PC-3 (cell line): ENCODE measurements at regions not wholly inside any gene's neighbourhood (a gene's known extent, or its start where the extent isn't known, plus 50 kb on each side); places are given as distances from the start of the nearest gene placed in this dataset.

Experiments used
- ATAC-seq: fragments of 200-7000 bp; cut with Tn5 transposase; 2 replicates; pipeline ENCODE4 v1.9.1; 2020; ENCODE audit warnings: mild to moderate bottlenecking, moderate library complexity
- BruUV-seq: library from RNA; stranded (reverse); fragments of 400-500 nt; replicated peaks from 2 replicates; lab custom pipeline; 2021; lab: Mats Ljungman, UMichigan
- CTCF ChIA-PET: fragments of 300-600 bp; sonication (Branson Sonifier 250); formaldehyde crosslinking; loops from one replicate; lab custom pipeline; 2022; ENCODE audit warnings: antibody characterized with exemption; lab: Charles Lee
- POLR2A ChIA-PET: fragments of 300-600 bp; sonication (Branson Sonifier 250); formaldehyde crosslinking; loops from one replicate; lab custom pipeline; 2022; ENCODE audit warnings: antibody characterized with exemption; ENCODE audit not compliant: unreplicated experiment; lab: Charles Lee
- DNase-seq: peaks from one replicate; pipeline ENCODE4 v3.0.0-alpha.2; 2015
- H2AFZ ChIP-seq: fragments of 300-600 bp; sonication (generic); 2 replicates; pipeline ENCODE4 v1.6.0; 2016; ENCODE audit warnings: antibody characterized with exemption, low read length
- H3F3A ChIP-seq: fragments of 300-600 bp; sonication (generic); one replicate; pipeline ENCODE4 v1.6.0; 2017; ENCODE audit warnings: antibody characterized with exemption, low read length, control low read depth, mild to moderate bottlenecking; ENCODE audit not compliant: unreplicated experiment
- H3K27ac ChIP-seq: fragments of 300-600 bp; sonication (generic); 2 replicates; pipeline ENCODE4 v1.5.1; 2016; ENCODE audit warnings: mild to moderate bottlenecking, low read length
- H3K27me3 ChIP-seq: fragments of 300-600 bp; sonication (generic); 2 replicates; pipeline ENCODE4 v1.6.1; 2016; ENCODE audit warnings: low read length, mixed read lengths
- H3K36me3 ChIP-seq: fragments of 300-600 bp; sonication (generic); 2 replicates; pipeline ENCODE4 v1.6.1; 2016; ENCODE audit warnings: low read depth, mixed run types, low read length, mixed read lengths
- H3K4me1 ChIP-seq: fragments of 300-600 bp; sonication (generic); 2 replicates; pipeline ENCODE4 v1.5.1; 2016; ENCODE audit warnings: low read length; ENCODE audit not compliant: insufficient read depth
- H3K4me2 ChIP-seq: fragments of 300-600 bp; sonication (generic); 2 replicates; pipeline ENCODE4 v1.6.0; 2016; ENCODE audit warnings: low read length
- H3K4me3 ChIP-seq: fragments of 300-600 bp; sonication (generic); 2 replicates; pipeline ENCODE4 v1.5.1; 2016; ENCODE audit warnings: mild to moderate bottlenecking, low read length, mixed read lengths
- H3K79me2 ChIP-seq: fragments of 300-600 bp; sonication (generic); 2 replicates; pipeline ENCODE4 v1.6.1; 2017; ENCODE audit warnings: low read length, mixed read lengths
- H3K9ac ChIP-seq: fragments of 300-600 bp; sonication (generic); 2 replicates; pipeline ENCODE4 v1.6.0; 2016; ENCODE audit warnings: mild to moderate bottlenecking, low read length
- H3K9me2 ChIP-seq: fragments of 300-600 bp; sonication (generic); replicated peaks from 2 replicates; pipeline ENCODE4 v1.6.1; 2016; ENCODE audit warnings: mixed run types, low read length, mixed read lengths
- H3K9me3 ChIP-seq: fragments of 300-600 bp; sonication (generic); 2 replicates; pipeline ENCODE4 v1.6.1; 2016; ENCODE audit warnings: low read length, mixed read lengths
- H4K20me1 ChIP-seq: fragments of 300-600 bp; sonication (generic); 2 replicates; pipeline ENCODE4 v1.6.1; 2016; ENCODE audit warnings: low read length, mixed read lengths
- EZH2 ChIP-seq: fragments of 300-600 bp; sonication (generic); IDR thresholded peaks from one replicate; pipeline ENCODE4 v1.6.1; 2017; ENCODE audit warnings: antibody characterized with exemption, mild to moderate bottlenecking, low read length; ENCODE audit not compliant: unreplicated experiment
- EZH2phosphoT487 ChIP-seq: fragments of 300-600 bp; sonication (generic); IDR thresholded peaks from 2 replicates; pipeline ENCODE4 v1.6.1; 2018; ENCODE audit warnings: mild to moderate bottlenecking, antibody characterized with exemption, low read length, borderline replicate concordance
- intact Hi-C: fragments of 100-400 bp; cut with micrococcal nuclease; formaldehyde crosslinking; loops from 2 replicates; pipeline ENCODE4 v1.9.0; 2023
- TF ChIP-seq, protein P1 (sequence below): fragments of 300-600 bp; sonication (generic); conservative IDR thresholded peaks from 2 replicates; pipeline ENCODE4 v1.5.1; 2017; ENCODE audit warnings: antibody characterized with exemption, low read depth, mild to moderate bottlenecking, low read length

- CTCF ChIA-PET: no interaction called here
- Histone ChIP-seq H3K9ac (no peak overlapping the region), H3K4me1 (no peaks in the 10 kb centered on the region), H4K20me1 (no peaks in the 10 kb centered on the region), H3K27ac (no peak overlapping the region), H3K9me3 (no peaks in the 10 kb centered on the region), H3K4me3 (no peak overlapping the region), H3K4me2 (no peak overlapping the region), H3K27me3 (no peaks in the 10 kb centered on the region), H2AFZ (no peak overlapping the region), H3K79me2 (no peaks in the 10 kb centered on the region), H3F3A (no peaks in the 10 kb centered on the region), H3K9me2 (no peaks in the 10 kb centered on the region), H3K36me3 (no peaks in the 10 kb centered on the region)
- no TSS peak for BruUV-seq
- DNase-seq (no peak), ATAC-seq (no peak)
- no peak for TF ChIP-seq EZH2
- TF ChIP-seq, protein P1, sequence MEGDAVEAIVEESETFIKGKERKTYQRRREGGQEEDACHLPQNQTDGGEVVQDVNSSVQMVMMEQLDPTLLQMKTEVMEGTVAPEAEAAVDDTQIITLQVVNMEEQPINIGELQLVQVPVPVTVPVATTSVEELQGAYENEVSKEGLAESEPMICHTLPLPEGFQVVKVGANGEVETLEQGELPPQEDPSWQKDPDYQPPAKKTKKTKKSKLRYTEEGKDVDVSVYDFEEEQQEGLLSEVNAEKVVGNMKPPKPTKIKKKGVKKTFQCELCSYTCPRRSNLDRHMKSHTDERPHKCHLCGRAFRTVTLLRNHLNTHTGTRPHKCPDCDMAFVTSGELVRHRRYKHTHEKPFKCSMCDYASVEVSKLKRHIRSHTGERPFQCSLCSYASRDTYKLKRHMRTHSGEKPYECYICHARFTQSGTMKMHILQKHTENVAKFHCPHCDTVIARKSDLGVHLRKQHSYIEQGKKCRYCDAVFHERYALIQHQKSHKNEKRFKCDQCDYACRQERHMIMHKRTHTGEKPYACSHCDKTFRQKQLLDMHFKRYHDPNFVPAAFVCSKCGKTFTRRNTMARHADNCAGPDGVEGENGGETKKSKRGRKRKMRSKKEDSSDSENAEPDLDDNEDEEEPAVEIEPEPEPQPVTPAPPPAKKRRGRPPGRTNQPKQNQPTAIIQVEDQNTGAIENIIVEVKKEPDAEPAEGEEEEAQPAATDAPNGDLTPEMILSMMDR: no peak
- TF ChIP-seq EZH2phosphoT487: no peak
- POLR2A ChIA-PET: no interaction called here
- intact Hi-C loops: no loop called here
Measured at GRCh38 chr18:61984349-61984748, 91.5 kb upstream of the RNF152 start.

DNA sequence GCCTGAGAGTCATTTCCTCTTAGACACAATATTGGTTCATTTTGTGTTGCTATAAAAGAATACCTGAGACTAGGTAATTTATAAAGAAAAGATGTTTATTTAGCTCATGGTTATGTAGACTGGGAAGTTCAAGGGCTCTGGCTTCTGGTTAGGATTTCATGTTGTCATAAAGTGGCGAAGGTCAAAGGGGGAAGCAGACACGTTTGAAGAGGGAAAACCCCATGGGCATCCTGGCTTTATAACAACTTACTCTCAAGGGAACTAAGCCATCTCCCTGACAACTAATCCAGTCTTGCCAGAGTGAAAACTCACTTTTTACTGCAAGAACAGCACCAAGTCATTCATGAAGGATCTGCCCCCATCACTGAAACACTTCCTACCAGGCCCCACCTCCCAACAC is 89.7 kb upstream of the RNF152 start:
- intact Hi-C loops: no loop called here
- no peaks in the 10 kb centered on the region for H3K9me3 ChIP-seq
- no peaks in the 10 kb centered on the region for H3K4me1 ChIP-seq
- no peak overlapping the region for H3K4me3 ChIP-seq
- H3F3A ChIP-seq: no peaks in the 10 kb centered on the region
- H3K4me2 ChIP-seq: no peak overlapping the region
- no peak for TF ChIP-seq EZH2
- TF ChIP-seq, protein P1: no peak
- TF ChIP-seq EZH2phosphoT487: no peak
- H4K20me1 ChIP-seq: no peaks in the 10 kb centered on the region
- BruUV-seq: no TSS peak
- H3K9me2 ChIP-seq: no peaks in the 10 kb centered on the region
- DNase-seq: no peak
- no peaks in the 10 kb centered on the region for H3K36me3 ChIP-seq
- CTCF ChIA-PET: no interaction called here
- no peak overlapping the region for H3K27ac ChIP-seq
- no peak for ATAC-seq
- H2AFZ ChIP-seq: no peak overlapping the region
- H3K9ac ChIP-seq: no peak overlapping the region
- no peaks in the 10 kb centered on the region for H3K79me2 ChIP-seq
- H3K27me3 ChIP-seq: no peaks in the 10 kb centered on the region
- POLR2A ChIA-PET: no interaction called here

DNA sequence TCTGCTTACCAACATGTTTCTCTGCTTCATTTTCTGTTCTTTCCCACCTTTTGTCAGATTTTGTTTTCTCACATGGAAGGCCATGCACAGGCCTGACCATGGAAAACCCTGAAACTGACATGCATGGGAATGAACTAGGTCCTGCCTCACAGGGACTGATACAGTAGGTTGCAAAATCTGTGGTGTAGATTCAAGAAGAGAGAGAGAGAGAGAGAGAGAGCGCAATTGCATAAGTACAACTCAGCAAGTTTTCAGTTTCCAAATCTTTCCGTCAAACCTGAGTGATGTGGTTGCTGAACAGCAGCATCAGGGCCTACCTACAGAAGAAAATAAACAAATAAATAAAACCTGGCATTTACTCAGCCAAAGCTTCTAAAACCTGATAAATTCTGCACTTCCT is 87.5 kb upstream of the RNF152 start:
- H3K9me2 ChIP-seq: no peaks in the 10 kb centered on the region
- no peak overlapping the region for H3K27ac ChIP-seq
- intact Hi-C loops: no loop called here
- H3K4me1 ChIP-seq: no peaks in the 10 kb centered on the region
- ChIA-PET POLR2A (no interaction called here), CTCF (no interaction called here)
- no peaks in the 10 kb centered on the region for H3K36me3 ChIP-seq
- no peaks in the 10 kb centered on the region for H3K27me3 ChIP-seq
- H3K9me3 ChIP-seq: no peaks in the 10 kb centered on the region
- H3K4me3 ChIP-seq: no peak overlapping the region
- no peaks in the 10 kb centered on the region for H3K79me2 ChIP-seq
- H3K9ac ChIP-seq: no peak overlapping the region
- TF ChIP-seq, protein P1: no peak
- TF ChIP-seq EZH2 (no peak), EZH2phosphoT487 (no peak)
- no TSS peak for BruUV-seq
- no peak overlapping the region for H3K4me2 ChIP-seq
- no peaks in the 10 kb centered on the region for H4K20me1 ChIP-seq
- ATAC-seq (no peak), DNase-seq (no peak)
- H3F3A ChIP-seq: no peaks in the 10 kb centered on the region
- H2AFZ ChIP-seq: no peak overlapping the region
